ENCODE measurements at regions not wholly inside any gene's neighbourhood (a gene's known extent, or its start where the extent isn't known, plus 50 kb on each side); places are given as distances from the start of the nearest gene placed in this dataset.

DNA sequence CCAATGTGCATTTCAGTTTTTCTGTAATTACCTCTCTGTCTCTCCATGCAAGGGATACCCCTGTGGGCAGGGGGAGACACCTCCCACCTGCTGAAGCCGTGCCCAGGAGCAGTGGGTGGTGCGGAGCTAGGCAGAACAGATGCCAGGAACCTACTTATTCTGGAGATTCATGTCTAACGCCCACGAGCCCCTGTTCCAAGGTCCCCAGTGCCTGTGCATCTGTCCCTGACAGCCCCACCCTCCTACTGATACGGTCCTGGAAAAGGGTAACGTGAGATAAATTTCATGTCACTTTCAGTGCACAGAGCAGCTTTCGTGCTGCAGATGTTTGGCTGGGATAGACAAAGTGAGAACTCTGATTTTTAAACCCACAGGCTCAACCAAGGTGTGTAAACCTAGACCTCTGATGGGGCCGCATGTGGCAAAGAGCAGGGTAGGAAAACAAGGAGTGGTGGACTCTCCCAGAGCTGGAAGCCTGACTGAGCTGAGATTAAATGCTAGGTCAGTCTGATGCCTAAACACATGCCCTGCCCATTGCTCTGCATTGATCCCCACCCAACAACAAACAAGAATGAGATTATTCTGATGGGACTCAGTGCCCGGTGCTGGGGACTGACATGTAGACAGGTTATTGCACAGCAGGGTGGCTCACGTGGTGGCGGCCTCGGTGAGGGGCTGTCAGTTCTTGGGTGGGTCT, 123.6 kb upstream of the GDF10 start:
- POLR2A ChIA-PET = no interaction called here

More for the DNA sequence above, 123.6 kb upstream of the GDF10 start:
- Mint-ChIP-seq H3K4me1 (no peaks in the 10 kb centered on the region), H3K9me3 (ENCODE audit: insufficient read depth) (no peaks in the 10 kb centered on the region), H3K4me3 (no peak overlapping the region), H3K27ac (no peak overlapping the region), H3K27me3 (peaks cover 17% of the 10 kb centered on the region)
- H3K4me3 ChIP-seq (ENCODE audit: control extremely low read depth in 1 of 5, extremely low read depth in 1 of 5, insufficient read depth in 1 of 5, low read depth in 2 of 5, low read length in 4 of 5) = no peak overlapping the region
- DNase-seq = no peak
- no peak overlapping the region for H2AFZ ChIP-seq (ENCODE audit: insufficient read depth, low read depth, low read length, poor library complexity, severe bottlenecking)
- no peaks in the 10 kb centered on the region for H3K9me3 ChIP-seq (ENCODE audit: control extremely low read depth in 1 of 3, control insufficient read depth in 2 of 3, insufficient read depth in 1 of 3, low read length in 2 of 3)
- H3K9ac ChIP-seq (ENCODE audit: low read length) = no peak overlapping the region
- CTCF ChIA-PET = no interaction called here
- intact Hi-C loops (cut with micrococcal nuclease) = no loop called here
- no peak overlapping the region for H3K27ac ChIP-seq (ENCODE audit: low read length in 2 of 2)
- no peaks in the 10 kb centered on the region for H3K27me3 ChIP-seq (replicated peaks in 1 of 4; ENCODE audit: control extremely low read depth in 1 of 4, control insufficient read depth in 3 of 4, insufficient read depth in 4 of 4, low read length in 3 of 4)
- no peaks in the 10 kb centered on the region for H3K36me3 ChIP-seq (replicated peaks in 1 of 2; ENCODE audit: control extremely low read depth in 1 of 2, control insufficient read depth in 1 of 2, extremely low read depth in 1 of 2, insufficient read depth in 2 of 2, low read length in 1 of 2)
- H3K4me1 ChIP-seq (ENCODE audit: control insufficient read depth in 2 of 2, insufficient read depth in 2 of 2, low read length in 2 of 2) = no peaks in the 10 kb centered on the region
- no peak for ATAC-seq (ENCODE audit: low read depth)
- no peak overlapping the region for H3K4me2 ChIP-seq (replicated peaks; ENCODE audit: low read depth, low read length, poor library complexity, severe bottlenecking)
- TF ChIP-seq, protein P1, sequence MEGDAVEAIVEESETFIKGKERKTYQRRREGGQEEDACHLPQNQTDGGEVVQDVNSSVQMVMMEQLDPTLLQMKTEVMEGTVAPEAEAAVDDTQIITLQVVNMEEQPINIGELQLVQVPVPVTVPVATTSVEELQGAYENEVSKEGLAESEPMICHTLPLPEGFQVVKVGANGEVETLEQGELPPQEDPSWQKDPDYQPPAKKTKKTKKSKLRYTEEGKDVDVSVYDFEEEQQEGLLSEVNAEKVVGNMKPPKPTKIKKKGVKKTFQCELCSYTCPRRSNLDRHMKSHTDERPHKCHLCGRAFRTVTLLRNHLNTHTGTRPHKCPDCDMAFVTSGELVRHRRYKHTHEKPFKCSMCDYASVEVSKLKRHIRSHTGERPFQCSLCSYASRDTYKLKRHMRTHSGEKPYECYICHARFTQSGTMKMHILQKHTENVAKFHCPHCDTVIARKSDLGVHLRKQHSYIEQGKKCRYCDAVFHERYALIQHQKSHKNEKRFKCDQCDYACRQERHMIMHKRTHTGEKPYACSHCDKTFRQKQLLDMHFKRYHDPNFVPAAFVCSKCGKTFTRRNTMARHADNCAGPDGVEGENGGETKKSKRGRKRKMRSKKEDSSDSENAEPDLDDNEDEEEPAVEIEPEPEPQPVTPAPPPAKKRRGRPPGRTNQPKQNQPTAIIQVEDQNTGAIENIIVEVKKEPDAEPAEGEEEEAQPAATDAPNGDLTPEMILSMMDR (IDR thresholded peaks at IDR 0.05) = no peak
- no peak for TF ChIP-seq EZH2 (IDR thresholded peaks at IDR 0.05; ENCODE audit: borderline replicate concordance, insufficient read depth, low read depth, low read length, poor library complexity, severe bottlenecking)
- no peaks in the 10 kb centered on the region for H3K79me2 ChIP-seq (ENCODE audit: control insufficient read depth, insufficient read depth, low read length)
- no peaks in the 10 kb centered on the region for H4K20me1 ChIP-seq (ENCODE audit: control insufficient read depth, insufficient read depth, low read length, poor library complexity, severe bottlenecking)
- 94% methylated on average over 11 of the region's 12 CpGs for WGBS (ENCODE audit: insufficient coverage)
